ENCODE measurements at regions not wholly inside any gene's neighbourhood (a gene's known extent, or its start where the extent isn't known, plus 50 kb on each side); places are given as distances from the start of the nearest gene placed in this dataset.

DNA sequence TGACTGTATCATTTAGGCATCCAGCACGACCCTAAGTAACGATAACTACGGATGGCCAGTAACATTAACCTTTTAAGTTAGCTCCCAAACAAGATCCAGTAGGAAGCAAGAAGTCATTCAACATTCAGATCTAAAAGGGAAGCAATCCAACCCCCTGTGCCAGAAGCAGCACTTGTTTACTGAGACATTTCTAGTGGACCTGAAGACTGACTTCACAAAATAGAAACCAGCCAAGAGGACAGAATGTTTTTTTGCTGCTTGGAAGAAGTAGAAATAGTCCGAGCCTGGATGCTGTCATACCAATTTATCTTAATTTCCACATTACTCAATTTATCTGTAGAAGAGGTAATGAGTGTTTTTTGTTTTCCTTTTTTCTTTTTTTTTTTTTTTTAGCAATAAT lies 88.0 kb upstream of the CTTNBP2 start:
- no peaks in the 10 kb centered on the region for H3K9me3 ChIP-seq (ENCODE audit: control extremely low read depth in 1 of 3, control insufficient read depth in 2 of 3, insufficient read depth in 1 of 3, low read length in 2 of 3)
- intact Hi-C loops (cut with micrococcal nuclease) = no loop called here
- no peak for DNase-seq
- no peak overlapping the region for H3K27ac Mint-ChIP-seq
- H3K79me2 ChIP-seq (ENCODE audit: control insufficient read depth, insufficient read depth, low read length) = no peaks in the 10 kb centered on the region
- TF ChIP-seq, protein P1, sequence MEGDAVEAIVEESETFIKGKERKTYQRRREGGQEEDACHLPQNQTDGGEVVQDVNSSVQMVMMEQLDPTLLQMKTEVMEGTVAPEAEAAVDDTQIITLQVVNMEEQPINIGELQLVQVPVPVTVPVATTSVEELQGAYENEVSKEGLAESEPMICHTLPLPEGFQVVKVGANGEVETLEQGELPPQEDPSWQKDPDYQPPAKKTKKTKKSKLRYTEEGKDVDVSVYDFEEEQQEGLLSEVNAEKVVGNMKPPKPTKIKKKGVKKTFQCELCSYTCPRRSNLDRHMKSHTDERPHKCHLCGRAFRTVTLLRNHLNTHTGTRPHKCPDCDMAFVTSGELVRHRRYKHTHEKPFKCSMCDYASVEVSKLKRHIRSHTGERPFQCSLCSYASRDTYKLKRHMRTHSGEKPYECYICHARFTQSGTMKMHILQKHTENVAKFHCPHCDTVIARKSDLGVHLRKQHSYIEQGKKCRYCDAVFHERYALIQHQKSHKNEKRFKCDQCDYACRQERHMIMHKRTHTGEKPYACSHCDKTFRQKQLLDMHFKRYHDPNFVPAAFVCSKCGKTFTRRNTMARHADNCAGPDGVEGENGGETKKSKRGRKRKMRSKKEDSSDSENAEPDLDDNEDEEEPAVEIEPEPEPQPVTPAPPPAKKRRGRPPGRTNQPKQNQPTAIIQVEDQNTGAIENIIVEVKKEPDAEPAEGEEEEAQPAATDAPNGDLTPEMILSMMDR (IDR thresholded peaks at IDR 0.05) = no peak
- TF ChIP-seq EZH2 (IDR thresholded peaks at IDR 0.05; ENCODE audit: borderline replicate concordance, insufficient read depth, low read depth, low read length, poor library complexity, severe bottlenecking) = no peak
- no peak overlapping the region for H2AFZ ChIP-seq (ENCODE audit: insufficient read depth, low read depth, low read length, poor library complexity, severe bottlenecking)
- H3K4me3 Mint-ChIP-seq = no peak overlapping the region
- H4K20me1 ChIP-seq (ENCODE audit: control insufficient read depth, insufficient read depth, low read length, poor library complexity, severe bottlenecking) = no peaks in the 10 kb centered on the region
- no peaks in the 10 kb centered on the region for H3K36me3 ChIP-seq (replicated peaks in 1 of 2; ENCODE audit: control extremely low read depth in 1 of 2, control insufficient read depth in 1 of 2, extremely low read depth in 1 of 2, insufficient read depth in 2 of 2, low read length in 1 of 2)
- ATAC-seq (ENCODE audit: low read depth) = no peak
- no peaks in the 10 kb centered on the region for H3K4me1 ChIP-seq (ENCODE audit: control insufficient read depth in 2 of 2, insufficient read depth in 2 of 2, low read length in 2 of 2)
- no peak overlapping the region for H3K4me3 ChIP-seq (ENCODE audit: control extremely low read depth in 1 of 5, extremely low read depth in 1 of 5, insufficient read depth in 1 of 5, low read depth in 2 of 5, low read length in 4 of 5)
- no peaks in the 10 kb centered on the region for H3K27me3 ChIP-seq (replicated peaks in 1 of 4; ENCODE audit: control extremely low read depth in 1 of 4, control insufficient read depth in 3 of 4, insufficient read depth in 4 of 4, low read length in 3 of 4)
- no peaks in the 10 kb centered on the region for H3K9me3 Mint-ChIP-seq (ENCODE audit: insufficient read depth)
- CTCF ChIA-PET = no interaction called here
- no peak overlapping the region for H3K27ac ChIP-seq (ENCODE audit: low read length in 2 of 2)
- POLR2A ChIA-PET = no interaction called here
- no peak overlapping the region for H3K4me2 ChIP-seq (replicated peaks; ENCODE audit: low read depth, low read length, poor library complexity, severe bottlenecking)
- H3K27me3 Mint-ChIP-seq = peaks cover 5% of the 10 kb centered on the region
- no peaks in the 10 kb centered on the region for H3K4me1 Mint-ChIP-seq
- no peak overlapping the region for H3K9ac ChIP-seq (ENCODE audit: low read length)
- WGBS (ENCODE audit: insufficient coverage) = 89% methylated on average over 3 of the region's 4 CpGs

DNA sequence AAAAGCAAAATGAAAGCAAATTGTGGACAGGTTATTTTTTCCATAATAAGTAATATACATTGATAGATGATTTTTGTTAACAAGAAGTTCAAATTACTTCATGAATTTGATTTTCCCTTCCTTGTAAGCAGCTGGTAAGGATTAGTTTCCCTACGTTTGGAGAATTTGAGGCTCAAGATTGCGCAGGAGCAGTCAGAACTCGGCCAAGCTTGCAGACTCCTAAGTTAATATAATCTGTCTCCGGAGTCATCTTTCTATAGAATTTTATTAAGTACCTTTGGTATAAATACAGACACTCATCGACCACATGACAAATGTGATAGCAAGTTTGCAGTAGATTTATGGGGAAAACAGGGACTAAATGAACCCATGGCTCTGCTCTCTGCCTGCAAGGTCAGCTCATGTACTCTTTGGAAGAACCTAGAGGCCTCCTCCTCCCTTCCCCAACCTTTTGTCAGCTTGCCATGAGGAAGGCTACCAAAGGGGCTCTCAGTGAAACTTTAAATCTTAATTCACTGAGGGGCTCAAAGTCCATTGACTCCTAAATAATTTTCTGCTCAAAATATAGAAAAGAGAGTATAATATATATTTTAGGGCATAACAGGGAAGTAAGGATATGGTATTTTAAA lies 89.2 kb upstream of the CTTNBP2 start:
- no peaks in the 10 kb centered on the region for H3K4me1 Mint-ChIP-seq
- Histone ChIP-seq H3K9ac (ENCODE audit: low read length) (no peak overlapping the region), H3K79me2 (ENCODE audit: control insufficient read depth, insufficient read depth, low read length) (no peaks in the 10 kb centered on the region), H4K20me1 (ENCODE audit: control insufficient read depth, insufficient read depth, low read length, poor library complexity, severe bottlenecking) (no peaks in the 10 kb centered on the region), H3K27me3 (replicated peaks in 1 of 4; ENCODE audit: control extremely low read depth in 1 of 4, control insufficient read depth in 3 of 4, insufficient read depth in 4 of 4, low read length in 3 of 4) (no peaks in the 10 kb centered on the region), H3K4me1 (ENCODE audit: control insufficient read depth in 2 of 2, insufficient read depth in 2 of 2, low read length in 2 of 2) (no peaks in the 10 kb centered on the region), H3K4me2 (replicated peaks; ENCODE audit: low read depth, low read length, poor library complexity, severe bottlenecking) (no peak overlapping the region), H3K9me3 (ENCODE audit: control extremely low read depth in 1 of 3, control insufficient read depth in 2 of 3, insufficient read depth in 1 of 3, low read length in 2 of 3) (no peaks in the 10 kb centered on the region), H3K27ac (ENCODE audit: low read length in 2 of 2) (no peak overlapping the region), H3K36me3 (replicated peaks in 1 of 2; ENCODE audit: control extremely low read depth in 1 of 2, control insufficient read depth in 1 of 2, extremely low read depth in 1 of 2, insufficient read depth in 2 of 2, low read length in 1 of 2) (no peaks in the 10 kb centered on the region), H3K4me3 (ENCODE audit: control extremely low read depth in 1 of 5, extremely low read depth in 1 of 5, insufficient read depth in 1 of 5, low read depth in 2 of 5, low read length in 4 of 5) (no peak overlapping the region), H2AFZ (ENCODE audit: insufficient read depth, low read depth, low read length, poor library complexity, severe bottlenecking) (no peak overlapping the region)
- no CpG with 5 or more reads among the region's 5 CpGs for WGBS (ENCODE audit: insufficient coverage)
- H3K9me3 Mint-ChIP-seq (ENCODE audit: insufficient read depth) = peaks cover 2% of the 10 kb centered on the region
- no peak overlapping the region for H3K27ac Mint-ChIP-seq
- POLR2A ChIA-PET = no interaction called here
- DNase-seq (no peak), ATAC-seq (ENCODE audit: low read depth) (no peak)
- TF ChIP-seq EZH2 (IDR thresholded peaks at IDR 0.05; ENCODE audit: borderline replicate concordance, insufficient read depth, low read depth, low read length, poor library complexity, severe bottlenecking) = no peak
- TF ChIP-seq, protein P1 (IDR thresholded peaks at IDR 0.05) = no peak
- H3K27me3 Mint-ChIP-seq = peaks cover 5% of the 10 kb centered on the region
- CTCF ChIA-PET = no interaction called here
- intact Hi-C loops (cut with micrococcal nuclease) = no loop called here
- no peak overlapping the region for H3K4me3 Mint-ChIP-seq

Data from B cell (primary cell).